ENCODE measurements at regions not wholly inside any gene's neighbourhood (a gene's known extent, or its start where the extent isn't known, plus 50 kb on each side); places are given as distances from the start of the nearest gene placed in this dataset.

GRCh38 chr2:146068051-146068450, 1548.1 kb upstream of the ZEB2 start:
- TF ChIP-seq CTCF (IDR thresholded peaks at IDR 0.05) (no peak), EP300 (IDR thresholded peaks at IDR 0.05) (no peak), POLR2A (IDR thresholded peaks at IDR 0.05) (no peak), POLR2AphosphoS5 (IDR thresholded peaks at IDR 0.05) (no peak)
